Esophagus squamous epithelium (tissue), 5 donors: ENCODE measurements at regions not wholly inside any gene's neighbourhood (a gene's known extent, or its start where the extent isn't known, plus 50 kb on each side); places are given as distances from the start of the nearest gene placed in this dataset.

Experiments used
- DNase-seq: peaks from one replicate; lab custom pipeline; 2025; lab: John Stamatoyannopoulos, UW
- H3K27ac ChIP-seq, 4 donors: fragments of 200-600 bp; sonication (generic); one replicate each; pipeline ENCODE4 v1.5.1; 2016 to 2019; ENCODE audit warnings: mild to moderate bottlenecking in 1 of 4
- H3K27me3 ChIP-seq, 4 donors: fragments of 200-600 bp; sonication (generic); 1 replicate in 3 of 4; 2 replicates in 1 of 4; pipeline versions ENCODE4 v1.5.1 to v1.6.0; 2017 to 2021; ENCODE audit warnings: antibody characterized with exemption in 1 of 4
- H3K36me3 ChIP-seq, 3 donors: fragments of 200-600 bp; sonication (generic); one replicate each; pipeline ENCODE4 v1.5.1; 2016 to 2019
- H3K4me1 ChIP-seq, 3 donors: fragments of 200-600 bp; sonication (generic); one replicate each; pipeline ENCODE4 v1.5.1; 2017 to 2019
- H3K4me3 ChIP-seq, 4 donors: fragments of 200-600 bp; sonication (generic); 1 replicate in 3 of 4; 2 replicates in 1 of 4; pipeline ENCODE4 v1.5.1; 2016 to 2019; ENCODE audit warnings: mild to moderate bottlenecking in 2 of 4, moderate library complexity in 1 of 4
- H3K9me3 ChIP-seq, 3 donors: fragments of 200-600 bp; sonication (generic); one replicate each; pipeline ENCODE4 v1.5.1; 2016 to 2019
- CTCF ChIP-seq, 6 experiments: fragments of 450-650 bp in 4 of 6; fragments of 200-600 bp in 2 of 6; sonication (generic) in 2 of 6; IDR thresholded peaks; one replicate each; pipeline ENCODE4 v1.5.1; 2016 to 2019; ENCODE audit warnings: antibody characterized with exemption in 6 of 6, mild to moderate bottlenecking in 4 of 6, moderate library complexity in 4 of 6
- POLR2A ChIP-seq, 4 donors: fragments of 450-650 bp; IDR thresholded peaks; one replicate each; pipeline ENCODE4 v1.6.1; 2017; ENCODE audit warnings: antibody characterized with exemption in 4 of 4, mild to moderate bottlenecking in 4 of 4, moderate library complexity in 3 of 4
- WGBS, 2 donors: methylation state at CpG; one replicate each; pipeline ENCODE4 v1.1.5; 2018; 5-methylcytosine and 5-hydroxymethylcytosine counted together
- intact Hi-C: fragments of 100-400 bp; cut with DNase I; formaldehyde crosslinking; loops from one replicate; pipeline ENCODE4 v1.15.0; 2022
- donor health status: DM: yes; HTN: yes; CAD: no.

- H3K4me1 ChIP-seq: no peaks in the 10 kb centered on the region
- no peak for DNase-seq
- H3K27me3 ChIP-seq: no peaks in the 10 kb centered on the region
- TF ChIP-seq POLR2A (IDR thresholded peaks at IDR 0.05) (no peak), CTCF (IDR thresholded peaks at IDR 0.05) (no peak)
- intact Hi-C loops: no loop called here
- H3K9me3 ChIP-seq: no peaks in the 10 kb centered on the region
- WGBS, 2 donors: 43 to 50% methylated on average over 1 of the region's 3 CpGs
- no peak overlapping the region for H3K27ac ChIP-seq
- no peak overlapping the region for H3K4me3 ChIP-seq
- H3K36me3 ChIP-seq: no peaks in the 10 kb centered on the region
Measured at GRCh38 chr10:81386817-81387216, 488.2 kb upstream of the NRG3 start.

DNA sequence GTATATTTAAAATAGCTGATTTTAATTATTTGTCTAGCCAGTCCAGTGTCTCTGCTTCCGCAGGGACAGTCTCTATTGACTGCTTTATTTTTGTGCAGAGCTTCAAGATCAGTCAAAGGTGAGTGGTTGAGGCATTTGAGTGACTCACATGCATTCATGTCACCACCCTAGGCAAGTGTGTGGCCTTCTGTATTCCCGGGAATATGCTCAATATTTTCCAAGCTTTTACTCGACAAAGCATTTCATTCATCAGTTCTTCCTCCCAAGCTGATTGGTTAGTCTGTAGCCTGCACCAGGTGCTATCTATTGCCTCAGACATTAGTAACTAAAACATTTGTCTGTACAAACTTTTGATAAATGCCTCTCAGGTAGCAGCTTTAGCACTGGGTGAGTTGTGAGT lies 471.5 kb upstream of the NRG3 start:
- H3K4me3 ChIP-seq: no peak overlapping the region
- no peaks in the 10 kb centered on the region for H3K27me3 ChIP-seq
- no peaks in the 10 kb centered on the region for H3K4me1 ChIP-seq
- whole genome bisulfite sequencing, 2 donors: 46 to 48% methylated on average over 3 of the region's 3 CpGs
- no peaks in the 10 kb centered on the region for H3K36me3 ChIP-seq
- no peaks in the 10 kb centered on the region for H3K9me3 ChIP-seq
- H3K27ac ChIP-seq: no peak overlapping the region
- no peak for TF ChIP-seq CTCF (IDR thresholded peaks at IDR 0.05)
- TF ChIP-seq POLR2A (IDR thresholded peaks at IDR 0.05): no peak
- intact Hi-C loops: no loop called here
- DNase-seq: no peak

DNA sequence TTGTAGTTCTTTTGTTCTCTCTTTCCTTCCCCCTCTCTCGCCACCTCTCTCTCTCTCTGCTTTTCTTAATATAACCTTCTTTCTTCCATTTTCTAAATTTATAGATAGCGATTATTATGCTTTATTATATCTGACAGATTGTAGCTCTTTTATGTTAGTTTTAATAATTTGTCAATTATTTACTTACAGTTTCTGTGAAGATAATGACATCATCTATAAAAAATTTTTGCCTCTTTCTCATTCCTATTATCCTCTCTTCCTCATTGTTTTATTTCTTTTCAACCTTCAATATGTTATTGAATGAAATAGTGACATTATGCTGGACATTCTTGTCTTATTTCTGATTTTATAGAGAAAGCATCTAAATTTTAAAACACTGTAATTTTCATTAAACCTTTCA lies 469.6 kb upstream of the NRG3 start:
- Histone ChIP-seq H3K27ac (no peak overlapping the region), H3K9me3 (no peaks in the 10 kb centered on the region), H3K36me3 (no peaks in the 10 kb centered on the region), H3K4me3 (no peak overlapping the region), H3K4me1 (no peaks in the 10 kb centered on the region), H3K27me3 (no peaks in the 10 kb centered on the region)
- TF ChIP-seq CTCF (IDR thresholded peaks at IDR 0.05): no peak
- TF ChIP-seq POLR2A (IDR thresholded peaks at IDR 0.05): no peak
- 85 to 87% methylated on average over 2 of the region's 2 CpGs for WGBS, 2 donors
- intact Hi-C loops: no loop called here
- DNase-seq: no peak

DNA sequence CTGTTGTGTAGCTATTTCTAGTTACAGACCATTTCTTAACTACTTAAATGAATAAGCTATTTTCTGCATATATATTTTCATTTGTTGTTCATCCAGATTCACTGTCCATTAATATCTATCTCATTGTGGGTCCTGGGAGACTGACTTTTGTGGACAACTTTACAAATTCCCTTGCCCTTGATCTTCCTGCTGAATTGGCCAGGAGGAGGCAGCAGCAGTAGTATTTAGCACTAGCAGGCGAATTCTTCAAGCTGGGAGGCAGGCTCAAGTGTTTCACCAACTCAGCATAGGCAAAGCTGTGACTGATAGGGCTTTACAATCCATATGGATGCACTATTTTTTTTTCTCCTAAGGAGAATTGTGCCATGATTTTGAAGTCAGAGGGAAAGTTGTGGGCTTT lies 461.0 kb upstream of the NRG3 start:
- H3K4me3 ChIP-seq: no peak overlapping the region
- H3K27ac ChIP-seq: no peak overlapping the region
- H3K9me3 ChIP-seq: no peaks in the 10 kb centered on the region
- 9 to 14% methylated on average over 1 of the region's 1 CpG for WGBS, 2 donors
- intact Hi-C loops: no loop called here
- DNase-seq: no peak
- H3K4me1 ChIP-seq: no peaks in the 10 kb centered on the region
- no peaks in the 10 kb centered on the region for H3K36me3 ChIP-seq
- H3K27me3 ChIP-seq: no peaks in the 10 kb centered on the region
- TF ChIP-seq POLR2A (IDR thresholded peaks at IDR 0.05): no peak

- H3K9me3 ChIP-seq: no peaks in the 10 kb centered on the region
- intact Hi-C loops: no loop called here
- no peaks in the 10 kb centered on the region for H3K27me3 ChIP-seq
- H3K4me3 ChIP-seq: no peak overlapping the region
- H3K27ac ChIP-seq: no peak overlapping the region
- TF ChIP-seq CTCF (IDR thresholded peaks at IDR 0.05): no peak
- TF ChIP-seq POLR2A (IDR thresholded peaks at IDR 0.05): no peak
- DNase-seq: no peak
- H3K4me1 ChIP-seq: no peaks in the 10 kb centered on the region
- no peaks in the 10 kb centered on the region for H3K36me3 ChIP-seq
Measured at GRCh38 chr10:81426722-81427121, 448.3 kb upstream of the NRG3 start.

- no peak overlapping the region for H3K27ac ChIP-seq
- intact Hi-C loops: no loop called here
- 37 to 55% methylated on average over 2 of the region's 2 CpGs for WGBS, 2 donors
Measured at GRCh38 chr10:81428456-81429134, 446.4 kb upstream of the NRG3 start.

More at GRCh38 chr10:81428456-81429134, 446.4 kb upstream of the NRG3 start:
- no peak for DNase-seq
- TF ChIP-seq CTCF (IDR thresholded peaks at IDR 0.05) (no peak), POLR2A (IDR thresholded peaks at IDR 0.05) (no peak)
- Histone ChIP-seq H3K4me3 (no peak overlapping the region), H3K27me3 (no peaks in the 10 kb centered on the region), H3K9me3 (no peaks in the 10 kb centered on the region), H3K36me3 (no peaks in the 10 kb centered on the region), H3K4me1 (no peaks in the 10 kb centered on the region)
